ENCODE measurements at regions not wholly inside any gene's neighbourhood (a gene's known extent, or its start where the extent isn't known, plus 50 kb on each side); places are given as distances from the start of the nearest gene placed in this dataset.

DNA sequence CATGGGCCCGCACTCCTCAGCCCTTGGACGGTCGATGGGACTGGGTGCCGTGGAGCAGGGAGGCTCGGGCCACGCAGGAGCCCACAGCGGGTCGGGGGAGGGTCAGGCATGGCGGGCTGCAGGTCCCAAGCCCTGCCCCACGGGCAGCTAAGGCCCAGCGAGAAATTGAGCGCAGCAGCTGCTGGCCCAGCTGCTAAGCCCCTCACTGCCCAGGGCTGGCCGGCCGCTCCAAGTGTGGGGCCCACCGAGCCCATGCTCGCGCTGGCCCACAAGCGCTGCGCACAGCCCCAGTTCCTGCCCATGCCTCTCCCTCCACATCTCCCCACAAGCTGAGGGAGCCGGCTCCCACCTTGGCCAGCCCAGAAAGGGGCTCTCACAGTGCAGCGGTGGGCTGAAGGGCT, 259.4 kb downstream of the VGLL3 start:
- DNase-seq (ENCODE audit: low spot score): no peak

DNA sequence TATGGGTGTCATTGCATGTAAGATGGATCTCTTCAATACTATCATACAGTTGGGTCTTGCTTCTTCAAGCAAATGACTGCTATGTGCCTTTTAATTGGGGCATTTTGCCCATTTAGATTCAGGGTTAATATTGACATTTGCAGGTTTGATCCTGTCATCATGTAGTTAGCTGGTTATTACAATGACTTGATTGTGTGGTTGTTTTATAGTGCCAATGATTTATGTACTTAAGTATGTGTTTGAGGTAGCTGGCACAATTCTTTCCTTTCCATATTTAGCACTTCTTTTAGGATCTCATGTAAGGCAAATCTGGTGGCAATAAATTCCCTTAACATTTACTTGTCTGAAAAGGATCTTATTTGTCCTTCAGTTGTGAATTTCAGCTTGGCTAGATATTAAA, 267.5 kb downstream of the VGLL3 start:
- no peak for DNase-seq (ENCODE audit: low spot score)

DNA sequence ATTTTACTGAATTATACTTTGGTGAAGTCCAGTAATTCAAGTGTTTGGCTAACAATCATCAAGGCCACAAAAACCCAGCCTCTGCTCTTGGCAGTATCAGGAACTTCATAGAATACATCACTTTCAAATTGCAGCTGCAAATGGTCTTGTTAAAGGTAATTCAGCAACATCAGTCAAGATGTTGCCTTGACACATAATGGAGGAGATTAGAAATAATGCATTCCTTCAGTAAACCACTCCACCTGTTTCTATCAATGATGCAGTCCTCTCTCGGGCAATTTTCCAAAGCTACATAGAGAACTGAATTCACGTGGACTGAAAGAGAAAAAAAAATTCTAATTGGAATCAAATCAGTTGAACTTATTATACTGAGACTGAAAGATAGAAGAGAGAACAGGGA, 279.3 kb downstream of the VGLL3 start:
- DNase-seq (ENCODE audit: low spot score): no peak

DNA sequence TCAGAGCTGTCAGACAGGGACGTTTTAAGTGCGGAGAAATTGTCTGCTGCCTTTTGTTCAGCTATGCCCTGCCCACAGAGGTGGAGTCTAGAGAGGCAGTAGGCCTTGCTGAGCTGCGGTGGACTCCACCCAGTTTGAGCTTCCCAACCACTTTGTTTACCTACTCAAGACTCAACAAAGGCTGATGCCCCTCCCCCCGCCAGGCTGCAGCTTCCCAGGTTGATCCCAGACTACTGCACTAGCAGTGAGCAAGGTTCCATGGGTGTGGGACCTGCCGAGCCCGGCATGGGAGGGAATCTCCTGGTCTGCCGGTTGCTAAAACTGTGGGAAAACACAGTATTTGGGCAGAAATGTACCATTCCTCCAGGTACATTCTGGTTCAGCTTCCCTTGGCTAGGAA, 282.1 kb downstream of the VGLL3 start:
- no peak for DNase-seq (ENCODE audit: low spot score)

DNA sequence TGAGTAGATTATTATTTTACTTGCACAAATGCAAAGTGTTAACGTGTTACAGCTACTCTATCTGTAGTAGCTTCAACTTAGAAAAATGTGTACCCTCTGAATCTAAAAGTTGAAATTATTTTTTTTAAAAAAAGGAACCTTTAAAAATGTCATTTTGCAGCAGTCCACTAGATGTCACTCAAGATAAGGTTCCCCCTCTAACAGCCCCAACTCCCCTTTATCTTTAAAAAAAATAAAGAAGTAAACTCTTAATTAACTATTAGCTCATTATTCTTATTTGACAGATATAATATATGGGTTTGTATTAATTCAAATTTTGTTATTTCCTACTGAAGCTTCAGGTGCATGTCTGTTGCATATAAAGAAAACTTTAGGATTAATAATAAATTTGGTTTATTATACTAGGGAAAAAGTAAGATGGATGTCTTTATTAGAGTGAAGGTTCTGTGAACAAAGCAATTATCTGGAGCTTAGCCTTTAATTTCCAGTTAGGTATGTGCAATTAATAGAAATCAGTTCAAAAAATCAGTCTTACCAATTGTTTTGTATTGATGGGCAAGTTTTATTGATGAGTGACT, 288.5 kb downstream of the VGLL3 start:
- peak; percentile 37 for DNase-seq (ENCODE audit: low spot score)

DNA sequence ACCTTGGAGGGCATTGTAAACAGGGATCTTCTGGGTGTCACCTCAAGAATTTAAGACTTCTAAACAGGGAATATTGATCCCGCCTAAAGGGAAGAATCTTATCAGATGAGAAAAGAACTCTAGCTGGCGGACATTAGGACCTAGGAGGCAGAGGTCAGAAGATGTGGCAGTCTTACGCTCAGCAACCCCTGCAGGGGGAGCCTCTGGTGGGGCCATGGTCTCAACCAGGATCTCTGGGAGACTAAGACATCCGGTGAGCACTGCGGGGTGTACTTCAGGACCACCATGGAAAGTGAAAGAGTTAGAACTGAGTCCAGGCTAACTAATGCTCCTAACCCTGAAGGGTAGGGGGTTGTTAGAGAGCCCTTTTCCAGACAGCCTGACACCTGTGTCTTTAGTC, 295.2 kb downstream of the VGLL3 start:
- DNase-seq (ENCODE audit: low spot score): no peak

DNA sequence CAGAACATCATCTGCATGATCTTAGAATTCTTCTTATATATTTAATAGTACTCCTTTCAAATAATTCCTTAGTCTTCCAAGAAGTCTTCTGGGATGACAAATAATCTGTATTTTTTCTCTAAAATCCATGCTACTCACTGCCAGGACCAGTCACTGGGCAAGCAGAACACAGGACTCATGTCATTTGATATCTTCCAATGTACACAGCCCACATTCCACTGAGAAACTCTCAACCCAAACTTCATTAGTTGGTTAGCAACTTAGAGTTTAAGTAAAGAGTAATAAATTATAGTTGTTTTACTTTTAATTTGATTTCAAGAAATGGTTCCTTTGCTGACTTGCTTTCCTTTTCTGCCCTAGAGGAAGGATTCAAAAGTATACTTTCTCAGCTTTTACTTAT, 317.0 kb downstream of the VGLL3 start:
- DNase-seq (ENCODE audit: low spot score): no peak

DNA sequence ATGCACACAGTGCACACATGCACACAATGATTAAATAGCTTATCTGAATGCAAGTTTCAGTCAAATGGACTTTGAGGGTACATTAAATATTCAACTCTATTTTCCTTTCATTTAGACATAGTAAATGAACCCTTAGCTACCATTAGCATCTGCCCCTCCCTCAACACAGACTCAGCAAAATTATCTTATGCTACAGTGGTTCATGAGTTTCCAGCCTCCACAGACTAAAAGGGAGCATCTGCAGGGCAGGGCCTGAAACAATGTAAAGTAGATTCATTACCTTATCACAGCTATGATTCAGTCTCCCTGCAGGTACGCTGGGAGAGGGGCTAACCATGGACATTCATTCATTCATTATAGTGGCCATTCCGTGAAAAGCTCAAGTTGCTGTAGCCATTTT, 329.1 kb downstream of the VGLL3 start:
- no peak for DNase-seq (ENCODE audit: low spot score)

DNA sequence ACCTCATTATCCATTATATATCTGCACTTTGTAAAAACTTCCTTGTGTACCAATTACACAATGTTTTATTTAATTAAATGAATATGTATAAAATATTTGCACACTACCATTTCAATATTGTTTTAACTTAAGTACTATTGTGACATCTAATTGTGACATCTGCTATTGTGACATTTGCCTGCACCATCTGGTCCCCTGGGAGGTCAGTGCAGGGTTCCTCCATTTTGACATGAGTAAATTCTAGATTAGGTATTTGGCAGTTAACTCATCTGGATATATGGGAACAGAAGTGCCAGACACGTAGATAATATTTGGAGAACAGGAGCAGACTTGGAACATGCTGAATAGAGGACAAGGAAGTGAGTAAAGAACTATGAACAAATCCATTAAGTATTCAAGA, 332.1 kb downstream of the VGLL3 start:
- DNase-seq (ENCODE audit: low spot score): no peak

DNA sequence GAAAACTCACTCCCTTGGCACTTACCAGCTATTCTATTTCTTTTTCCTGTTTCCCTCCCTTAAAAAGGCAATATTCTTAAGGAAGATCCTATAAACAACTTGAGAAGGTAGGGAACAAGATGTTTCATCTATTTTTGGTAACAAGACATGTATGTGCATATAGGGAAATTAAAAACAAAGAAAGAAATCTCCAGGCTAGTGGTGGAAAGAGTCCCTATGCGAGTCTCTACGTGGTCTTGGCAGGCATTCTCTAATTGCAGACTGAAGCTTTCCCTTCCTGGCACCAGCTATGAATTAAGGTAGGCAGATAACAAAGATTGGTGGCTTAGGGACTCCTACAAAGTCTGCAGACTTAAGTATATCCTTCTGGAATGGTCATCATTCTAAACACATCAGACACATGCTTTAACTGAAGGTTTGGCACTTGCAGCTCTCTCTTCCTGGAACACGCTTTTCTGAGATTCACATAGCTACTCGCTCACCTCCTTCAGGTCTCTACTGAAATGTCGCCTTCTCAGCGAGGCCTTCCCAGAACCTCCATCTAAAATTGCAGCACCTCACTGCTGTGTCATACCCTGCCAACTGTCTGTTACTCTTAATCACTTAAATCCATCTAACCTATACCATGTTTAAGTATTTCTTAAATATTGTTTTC, 336.0 kb downstream of the VGLL3 start:
- DNase-seq (ENCODE audit: low spot score): no peak

DNA sequence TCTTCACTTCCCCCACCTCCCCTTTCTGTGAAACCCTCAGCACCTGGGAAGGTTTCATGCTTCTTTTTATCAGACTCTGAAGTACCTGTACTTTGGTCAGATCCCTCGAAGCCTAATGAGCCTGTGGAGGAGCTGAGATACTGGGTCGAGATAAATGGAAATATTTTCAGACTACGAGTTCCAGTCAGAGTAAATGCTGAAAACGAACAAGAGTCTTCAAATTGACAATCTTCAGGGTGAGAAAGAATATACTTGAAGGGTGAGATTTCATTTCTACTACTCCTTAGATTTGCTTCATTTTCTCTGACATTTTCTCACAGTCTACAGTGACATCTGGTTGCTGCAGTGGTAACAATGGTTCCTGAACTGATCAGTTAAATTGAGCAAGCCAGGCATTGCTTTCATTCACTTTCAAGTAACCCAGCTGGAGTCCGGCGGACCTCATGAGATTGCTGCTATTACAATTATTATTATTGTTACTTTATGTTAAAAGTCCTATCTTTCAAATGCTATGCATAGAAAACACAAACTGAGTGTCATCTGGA, 337.2 kb downstream of the VGLL3 start:
- no peak for DNase-seq (ENCODE audit: low spot score)

DNA sequence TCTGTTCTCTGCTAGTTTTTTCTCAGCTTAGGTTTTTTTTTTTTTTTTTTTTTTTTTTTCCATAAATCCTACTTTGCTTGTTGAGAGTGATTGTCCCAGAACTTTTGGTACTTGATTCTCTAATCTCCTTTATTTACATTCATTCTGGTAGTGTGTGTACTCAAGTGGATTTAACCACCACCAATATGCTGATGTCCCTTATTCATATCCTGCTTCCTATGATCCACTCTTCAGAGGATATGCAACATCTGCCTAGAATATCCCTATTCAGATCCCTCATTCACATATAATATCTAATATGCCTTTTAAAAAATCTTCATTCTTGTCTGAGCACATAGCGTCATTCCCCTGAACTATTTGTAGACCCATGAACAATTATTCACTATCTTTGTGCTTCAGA, 342.9 kb downstream of the VGLL3 start:
- no peak for DNase-seq (ENCODE audit: low spot score)

DNA sequence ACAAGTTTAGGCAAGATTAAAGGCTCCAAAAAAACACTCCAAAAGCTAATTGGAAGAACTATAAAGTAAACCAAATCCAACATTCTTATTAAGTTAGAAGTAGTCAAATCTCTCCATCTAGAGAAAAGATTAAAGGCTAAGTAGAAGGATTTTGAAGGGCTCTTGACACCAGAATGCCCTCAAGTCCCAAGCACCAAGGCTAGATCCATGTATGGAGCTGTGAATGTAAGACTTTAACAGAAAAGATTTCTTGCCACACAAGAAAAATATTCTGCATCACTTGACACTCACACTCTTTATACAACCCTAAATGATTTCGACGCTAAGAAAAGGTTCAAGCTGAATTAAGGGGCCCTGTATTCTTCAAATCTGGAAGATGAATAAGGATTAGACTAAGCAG, 345.2 kb downstream of the VGLL3 start:
- DNase-seq (ENCODE audit: low spot score): no peak

DNA sequence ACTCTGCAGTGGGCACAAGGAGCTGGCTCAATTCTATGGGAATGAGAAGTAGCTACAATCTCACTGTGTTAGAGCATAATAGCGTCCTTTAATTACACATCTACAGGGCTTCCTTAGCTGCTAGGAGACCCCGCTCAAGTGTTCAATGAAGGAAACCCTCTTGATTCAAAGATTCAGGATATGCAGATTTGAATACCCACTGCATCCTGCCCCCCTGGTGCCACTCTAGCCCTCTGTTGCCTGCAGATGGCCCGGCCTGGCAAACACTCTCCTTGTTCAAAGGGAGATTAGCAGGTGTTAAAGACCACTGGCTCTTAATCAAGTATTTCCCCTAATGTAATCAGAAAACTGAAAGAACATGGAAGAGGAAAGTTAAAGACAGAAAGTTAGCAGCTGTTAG, 356.6 kb downstream of the VGLL3 start:
- DNase-seq (ENCODE audit: low spot score): no peak

DNA sequence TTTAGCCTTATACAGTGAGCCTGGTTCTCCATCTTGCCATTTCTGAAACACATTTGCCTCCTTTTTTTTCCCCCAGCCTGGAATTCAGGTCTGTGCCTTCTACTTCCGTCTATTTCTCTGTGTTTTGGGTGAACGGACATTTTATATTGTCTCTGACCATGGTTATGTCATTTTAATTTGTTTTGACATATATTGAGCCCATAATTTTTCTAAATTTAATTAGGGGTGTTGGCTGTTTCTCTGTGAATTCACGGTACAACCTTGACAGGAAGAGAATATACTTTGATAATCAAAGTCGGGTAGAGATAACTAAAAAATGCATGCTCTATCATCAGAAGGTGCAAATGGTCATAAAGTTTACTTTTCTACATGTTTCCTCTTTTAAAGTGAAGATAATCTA, 361.4 kb downstream of the VGLL3 start:
- DNase-seq (ENCODE audit: low spot score): no peak

DNA sequence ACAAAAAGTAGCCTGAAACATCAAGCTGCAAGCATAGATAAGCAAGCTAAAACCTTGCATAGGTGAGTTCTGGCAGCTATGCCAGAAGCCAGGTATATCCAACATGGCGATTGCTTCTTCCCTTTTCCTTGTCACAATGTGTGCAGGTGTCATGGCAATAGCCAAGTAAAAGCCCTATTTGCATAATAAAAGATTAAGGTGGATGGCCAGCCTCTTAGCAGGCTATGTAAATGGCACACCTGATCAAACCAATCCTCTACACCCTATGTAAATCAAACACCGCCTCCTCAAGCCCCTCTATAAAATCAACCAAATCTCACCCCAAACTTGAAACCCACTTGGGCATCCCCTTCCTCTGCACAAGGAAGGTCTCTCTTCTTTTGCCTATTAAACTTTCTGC, 366.8 kb downstream of the VGLL3 start:
- DNase-seq (ENCODE audit: low spot score): no peak

DNA sequence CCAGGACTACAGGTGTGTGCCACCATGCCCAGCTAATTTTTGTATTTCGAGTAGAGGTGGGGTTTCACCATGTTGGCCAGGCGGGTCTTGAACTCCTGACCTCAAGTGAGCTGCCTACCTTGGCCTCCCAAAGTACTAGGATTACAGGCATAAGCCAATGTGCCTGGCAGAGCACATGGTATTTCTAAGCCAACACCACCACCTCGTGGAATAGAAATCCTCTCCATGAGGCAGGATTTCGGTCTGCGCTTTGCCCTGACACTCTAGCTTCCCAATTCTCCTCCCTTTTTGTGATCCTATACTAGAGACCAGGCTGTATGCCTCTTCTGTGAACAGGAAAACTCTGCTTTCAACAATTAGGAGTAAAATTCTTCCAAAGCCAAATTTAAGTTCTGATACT, 372.2 kb downstream of the VGLL3 start:
- DNase-seq (ENCODE audit: low spot score): no peak

DNA sequence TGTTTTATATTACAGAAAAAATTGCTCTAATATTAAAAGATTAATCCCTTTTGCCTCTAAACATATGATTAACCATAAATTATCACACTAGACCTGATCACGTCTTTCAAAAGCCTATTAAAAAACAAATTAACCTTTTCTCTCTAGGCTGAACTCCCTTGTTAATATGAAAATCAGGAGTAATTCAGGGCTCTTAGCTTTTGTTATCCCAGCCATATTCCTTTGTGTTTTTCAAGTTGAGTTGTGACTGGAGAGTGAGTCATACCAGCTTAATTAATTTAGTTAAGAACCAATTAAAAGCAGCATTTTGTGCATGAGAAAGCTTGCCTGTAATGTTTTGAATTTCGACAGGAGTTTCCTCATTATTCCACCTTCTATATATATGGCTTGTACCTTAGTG, 385.8 kb downstream of the VGLL3 start:
- DNase-seq (ENCODE audit: low spot score): no peak

DNA sequence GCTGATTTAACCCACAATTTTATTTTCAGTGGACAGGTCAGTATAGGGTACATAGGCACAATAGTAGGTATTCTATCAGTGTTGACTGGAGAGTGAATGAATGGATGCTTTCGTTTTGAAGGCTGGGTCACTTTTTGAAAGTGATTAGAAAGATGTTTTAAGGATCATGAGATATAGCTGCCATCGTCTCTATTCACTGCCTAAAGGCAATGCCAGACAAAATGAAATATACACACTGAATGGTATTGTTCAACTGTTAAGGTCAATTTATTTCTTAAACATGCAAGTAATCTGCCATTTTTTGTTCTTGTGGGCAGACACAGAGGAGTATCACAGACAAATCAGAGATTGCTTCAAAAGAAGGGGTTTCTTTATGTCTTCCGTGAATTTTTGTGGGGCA, 395.3 kb downstream of the VGLL3 start:
- no peak for DNase-seq (ENCODE audit: low spot score)

DNA sequence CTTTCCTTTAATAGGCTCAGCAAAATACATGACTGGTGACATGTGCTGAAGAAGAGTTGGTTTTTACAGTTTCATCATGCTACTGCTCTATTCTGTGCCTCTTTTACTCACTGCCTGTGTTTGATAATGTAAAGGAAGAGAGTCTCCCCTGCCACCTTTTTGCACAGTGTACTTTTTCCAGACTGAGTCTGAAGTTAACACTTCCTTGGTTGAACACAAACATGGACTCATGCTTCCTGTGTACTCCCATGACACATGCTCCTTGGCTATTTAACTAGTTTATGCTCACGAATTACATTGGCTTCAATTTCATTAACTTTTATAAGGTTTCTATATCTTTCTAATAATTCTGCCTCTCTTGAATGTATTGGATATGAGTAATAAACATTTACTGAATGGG, 396.1 kb downstream of the VGLL3 start:
- no peak for DNase-seq (ENCODE audit: low spot score)

DNA sequence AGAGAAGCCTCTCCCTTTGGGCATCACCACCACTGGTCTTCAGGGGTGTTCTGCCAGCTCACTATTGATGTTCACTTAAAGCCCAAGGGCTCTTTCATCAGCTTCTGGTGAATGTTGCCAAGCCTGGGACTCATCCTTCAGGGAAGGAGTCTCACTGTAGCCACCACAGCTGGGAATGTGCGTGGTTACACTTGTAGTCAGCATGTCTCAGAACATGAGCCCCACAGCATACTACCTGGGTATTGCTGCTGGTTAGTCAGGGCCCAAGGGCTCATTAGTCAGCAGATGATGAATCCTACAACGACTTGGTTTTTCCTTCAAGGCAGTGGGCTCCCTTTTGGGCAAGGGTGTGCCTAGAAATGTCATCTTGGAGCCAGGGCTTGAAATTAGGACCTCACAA, 412.9 kb downstream of the VGLL3 start:
- no peak for DNase-seq (ENCODE audit: low spot score)

DNA sequence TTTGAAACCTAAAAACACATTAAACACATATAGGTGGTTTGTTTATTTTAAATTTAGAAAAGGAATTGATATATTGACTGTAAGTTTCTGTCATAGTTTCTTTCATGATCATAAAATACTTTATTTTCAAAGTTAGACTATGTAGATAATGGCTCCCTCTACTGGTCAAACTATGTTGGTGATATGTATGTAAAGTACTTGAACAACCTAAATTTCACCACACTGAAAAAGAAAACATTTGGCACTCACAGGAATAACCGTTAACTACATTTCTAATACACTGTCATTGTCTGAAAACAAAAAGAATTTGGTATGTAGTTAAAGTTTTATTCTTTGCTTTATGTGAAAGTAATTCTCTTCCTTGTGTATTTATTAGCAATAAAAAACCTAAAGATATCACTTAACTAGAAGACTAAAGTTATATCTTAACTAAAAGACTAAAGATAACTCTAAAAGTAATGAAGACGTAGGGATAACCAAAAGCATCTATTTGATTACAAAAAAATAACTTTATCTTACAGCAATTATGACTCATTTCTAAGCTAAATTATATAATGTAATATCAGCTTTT, 427.5 kb downstream of the VGLL3 start:
- peak; percentile 42 for DNase-seq (ENCODE audit: low spot score)

DNA sequence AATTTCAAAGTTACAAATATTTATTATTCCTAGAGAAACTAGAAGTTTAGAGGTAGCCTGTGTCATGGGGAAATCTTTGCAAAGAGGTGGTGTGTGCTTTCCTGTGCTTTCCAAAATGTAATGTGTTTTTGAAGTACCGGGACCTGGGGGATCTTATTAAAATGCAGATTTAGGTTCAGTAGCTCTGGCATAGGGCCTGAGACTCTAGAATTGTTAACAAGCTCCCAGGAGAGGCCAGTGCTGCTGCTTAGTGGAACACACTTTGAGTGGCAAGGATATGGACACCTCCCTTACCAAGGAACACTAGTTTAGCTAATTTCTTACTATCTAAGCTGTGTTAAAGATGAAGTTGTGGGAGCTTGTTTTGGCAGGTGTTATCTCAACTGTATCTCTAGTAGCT, 428.9 kb downstream of the VGLL3 start:
- no peak for DNase-seq (ENCODE audit: low spot score)

DNA sequence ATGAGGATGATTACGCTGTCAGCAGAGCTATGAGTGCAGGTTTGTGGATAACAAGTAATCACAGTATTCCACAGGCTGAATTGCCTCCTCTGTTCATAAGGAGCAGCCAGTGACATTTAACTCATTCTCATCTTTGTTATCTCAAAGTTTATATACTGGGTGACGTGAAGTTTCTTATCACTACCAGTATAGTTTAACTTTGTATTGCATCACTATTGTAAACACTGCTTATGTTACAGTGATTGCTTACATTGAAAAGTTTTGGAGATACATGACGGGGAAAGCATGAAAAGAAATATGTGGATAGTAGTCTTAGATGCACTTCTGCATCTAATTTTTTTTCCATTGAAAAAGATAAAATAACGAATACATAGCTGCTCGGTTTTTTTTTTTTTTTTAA, 429.7 kb downstream of the VGLL3 start:
- DNase-seq (ENCODE audit: low spot score): no peak
